Adipocyte (in vitro differentiated cells): ENCODE measurements at regions not wholly inside any gene's neighbourhood (a gene's known extent, or its start where the extent isn't known, plus 50 kb on each side); places are given as distances from the start of the nearest gene placed in this dataset.

ENCODE experiments used
- DNase-seq: peaks from one replicate; pipeline ENCODE4 v3.0.0-alpha.2; 2015; ENCODE audit warnings: low read depth
- H3K27me3 ChIP-seq: replicated peaks from 2 replicates; pipeline ENCODE4 v1.7.0; 2013; ENCODE audit warnings: mild to moderate bottlenecking, low read length, moderate library complexity; ENCODE audit not compliant: control insufficient read depth, insufficient read depth
- H3K36me3 ChIP-seq: 2 replicates; pipeline ENCODE4 v1.7.0; 2013; ENCODE audit warnings: low read length, mild to moderate bottlenecking, moderate library complexity; ENCODE audit not compliant: control insufficient read depth, insufficient read depth, severe bottlenecking
- H3K4me1 ChIP-seq: 2 replicates; pipeline ENCODE4 v1.7.0; 2013; ENCODE audit warnings: mild to moderate bottlenecking, low read length, moderate library complexity; ENCODE audit not compliant: control insufficient read depth, insufficient read depth
- H3K4me3 ChIP-seq: 2 replicates; pipeline ENCODE4 v1.7.0; 2013; ENCODE audit warnings: mild to moderate bottlenecking, low read length, moderate library complexity
- H3K9ac ChIP-seq: 2 replicates; pipeline ENCODE4 v1.7.0; 2013; ENCODE audit warnings: mild to moderate bottlenecking, low read length, moderate library complexity
- H3K9me3 ChIP-seq: 2 replicates; pipeline ENCODE4 v1.7.0; 2013; ENCODE audit warnings: mild to moderate bottlenecking, low read length, moderate library complexity; ENCODE audit not compliant: control insufficient read depth

- no peaks in the 10 kb centered on the region for H3K36me3 ChIP-seq
- H3K9me3 ChIP-seq, result peaks cover 4% of the 10 kb centered on the region
- H3K4me3 ChIP-seq, result no peak overlapping the region
- DNase-seq, result peak; percentile 23
- no peaks in the 10 kb centered on the region for H3K4me1 ChIP-seq
- H3K27me3 ChIP-seq, result no peaks in the 10 kb centered on the region
- H3K9ac ChIP-seq, result no peak overlapping the region
These were observed 516.2 kb downstream of the ELAVL2 start for GRCh38 chr9:23309800-23310199.

- H3K9me3 ChIP-seq, result no peaks in the 10 kb centered on the region
- no peak for DNase-seq
- H3K36me3 ChIP-seq, result no peaks in the 10 kb centered on the region
- H3K27me3 ChIP-seq, result no peaks in the 10 kb centered on the region
- no peak overlapping the region for H3K4me3 ChIP-seq
- no peak overlapping the region for H3K9ac ChIP-seq
- no peaks in the 10 kb centered on the region for H3K4me1 ChIP-seq
These were observed 511.8 kb downstream of the ELAVL2 start for GRCh38 chr9:23314247-23314646.

- Histone ChIP-seq H3K9me3 (no peaks in the 10 kb centered on the region), H3K4me1 (no peaks in the 10 kb centered on the region), H3K27me3 (no peaks in the 10 kb centered on the region), H3K36me3 (no peaks in the 10 kb centered on the region), H3K9ac (no peak overlapping the region), H3K4me3 (no peak overlapping the region)
- no peak for DNase-seq
These were observed 506.9 kb downstream of the ELAVL2 start for GRCh38 chr9:23319092-23319491.

GRCh38 chr9:23321049-23321448 lies 505.0 kb downstream of the ELAVL2 start:
- no peaks in the 10 kb centered on the region for H3K36me3 ChIP-seq
- DNase-seq, result no peak

GRCh38 chr9:23322392-23322791 lies 503.6 kb downstream of the ELAVL2 start:
- H3K4me1 ChIP-seq, result no peaks in the 10 kb centered on the region
- peak; percentile 63 for DNase-seq

More at GRCh38 chr9:23321049-23321448, 505.0 kb downstream of the ELAVL2 start:
- no peaks in the 10 kb centered on the region for H3K9me3 ChIP-seq
- no peak overlapping the region for H3K4me3 ChIP-seq
- no peak overlapping the region for H3K9ac ChIP-seq
- H3K27me3 ChIP-seq, result no peaks in the 10 kb centered on the region
- no peaks in the 10 kb centered on the region for H3K4me1 ChIP-seq

GRCh38 chr9:23324511-23324910 lies 501.5 kb downstream of the ELAVL2 start:
- Histone ChIP-seq H3K27me3 (no peaks in the 10 kb centered on the region), H3K9ac (no peak overlapping the region), H3K9me3 (no peaks in the 10 kb centered on the region), H3K36me3 (no peaks in the 10 kb centered on the region), H3K4me3 (no peak overlapping the region), H3K4me1 (no peaks in the 10 kb centered on the region)
- no peak for DNase-seq

More at GRCh38 chr9:23322392-23322791, 503.6 kb downstream of the ELAVL2 start:
- no peaks in the 10 kb centered on the region for H3K36me3 ChIP-seq
- H3K4me3 ChIP-seq, result no peak overlapping the region
- no peaks in the 10 kb centered on the region for H3K9me3 ChIP-seq
- H3K27me3 ChIP-seq, result no peaks in the 10 kb centered on the region
- no peak overlapping the region for H3K9ac ChIP-seq

GRCh38 chr9:23326597-23326996 lies 499.4 kb downstream of the ELAVL2 start:
- Histone ChIP-seq H3K4me3 (no peak overlapping the region), H3K27me3 (no peaks in the 10 kb centered on the region), H3K36me3 (no peaks in the 10 kb centered on the region), H3K9ac (no peak overlapping the region), H3K4me1 (no peaks in the 10 kb centered on the region), H3K9me3 (no peaks in the 10 kb centered on the region)
- DNase-seq, result no peak

GRCh38 chr9:23341346-23341745 lies 484.7 kb downstream of the ELAVL2 start:
- DNase-seq, result no peak
- Histone ChIP-seq H3K9me3 (peaks cover 8% of the 10 kb centered on the region), H3K27me3 (no peaks in the 10 kb centered on the region)

GRCh38 chr9:23342291-23342690 lies 483.7 kb downstream of the ELAVL2 start:
- no peaks in the 10 kb centered on the region for H3K36me3 ChIP-seq
- peaks cover 8% of the 10 kb centered on the region for H3K9me3 ChIP-seq
- H3K4me3 ChIP-seq, result peak overlapping the region; percentile 50
- H3K27me3 ChIP-seq, result no peaks in the 10 kb centered on the region
- peak overlapping the region; percentile 22 for H3K9ac ChIP-seq
- DNase-seq, result peak; percentile 76
- H3K4me1 ChIP-seq, result peaks cover 21% of the 10 kb centered on the region

More at GRCh38 chr9:23341346-23341745, 484.7 kb downstream of the ELAVL2 start:
- Histone ChIP-seq H3K36me3 (no peaks in the 10 kb centered on the region), H3K4me3 (no peak overlapping the region), H3K4me1 (peaks cover 21% of the 10 kb centered on the region), H3K9ac (peak overlapping the region; percentile 68)

- Histone ChIP-seq H3K9me3 (peaks cover 8% of the 10 kb centered on the region), H3K36me3 (no peaks in the 10 kb centered on the region), H3K4me1 (peaks cover 21% of the 10 kb centered on the region), H3K27me3 (no peaks in the 10 kb centered on the region), H3K9ac (peak overlapping the region; percentile 22), H3K4me3 (no peak overlapping the region)
- DNase-seq, result peak; percentile 3
These were observed 482.8 kb downstream of the ELAVL2 start for GRCh38 chr9:23343226-23343625.

- no peaks in the 10 kb centered on the region for H3K36me3 ChIP-seq
- H3K4me1 ChIP-seq, result no peaks in the 10 kb centered on the region
- DNase-seq, result no peak
- H3K4me3 ChIP-seq, result no peak overlapping the region
- peaks cover 3% of the 10 kb centered on the region for H3K9me3 ChIP-seq
- H3K27me3 ChIP-seq, result no peaks in the 10 kb centered on the region
- no peak overlapping the region for H3K9ac ChIP-seq
These were observed 464.9 kb downstream of the ELAVL2 start for GRCh38 chr9:23361096-23361495.

GRCh38 chr9:23372703-23373102 lies 453.3 kb downstream of the ELAVL2 start:
- no peaks in the 10 kb centered on the region for H3K9me3 ChIP-seq
- no peak overlapping the region for H3K4me3 ChIP-seq
- H3K9ac ChIP-seq, result no peak overlapping the region
- no peaks in the 10 kb centered on the region for H3K27me3 ChIP-seq
- DNase-seq, result peak; percentile 7
- peaks cover 17% of the 10 kb centered on the region for H3K4me1 ChIP-seq
- H3K36me3 ChIP-seq, result no peaks in the 10 kb centered on the region
